HG02870 (cell line): ENCODE measurements at regions not wholly inside any gene's neighbourhood (a gene's known extent, or its start where the extent isn't known, plus 50 kb on each side); places are given as distances from the start of the nearest gene placed in this dataset.
"Not testable (repeated sequence)": the region's sequence is repeated elsewhere in the genome, so short reads cannot be mapped to it uniquely, and the experiment has no call there.

Experiments
- ATAC-seq: cut with Tn5 transposase; IDR thresholded peaks from one replicate; pipeline ENCODE4 v1.9.1; 2021; ENCODE audit warnings: mild to moderate bottlenecking, moderate library complexity; ENCODE audit not compliant: unreplicated experiment

- ATAC-seq, result no peak
Measured at GRCh38 chr16:86335266-86336172, 174.8 kb upstream of the FOXF1 start.

- no peak for ATAC-seq
Measured at GRCh38 chr16:86337138-86337537, 173.2 kb upstream of the FOXF1 start.

GRCh38 chr16:86337581-86338402 lies 172.5 kb upstream of the FOXF1 start:
- no peak for ATAC-seq

- ATAC-seq, result no peak
Measured at GRCh38 chr16:86338403-86339115, 171.8 kb upstream of the FOXF1 start.

GRCh38 chr16:86342161-86342834 lies 168.0 kb upstream of the FOXF1 start:
- no peak for ATAC-seq

- no peak for ATAC-seq
Measured at GRCh38 chr16:86343027-86343795, 167.1 kb upstream of the FOXF1 start.

GRCh38 chr16:86343796-86344585 lies 166.3 kb upstream of the FOXF1 start:
- no peak for ATAC-seq

- ATAC-seq, result no peak
Measured at GRCh38 chr16:86344586-86344871, 165.8 kb upstream of the FOXF1 start.

GRCh38 chr16:86344881-86345280 lies 165.4 kb upstream of the FOXF1 start:
- ATAC-seq, result no peak

- no peak for ATAC-seq
Measured at GRCh38 chr16:86345516-86345915, 164.8 kb upstream of the FOXF1 start.

GRCh38 chr16:86346034-86346433 lies 164.3 kb upstream of the FOXF1 start:
- ATAC-seq, result no peak

GRCh38 chr16:86347090-86347489 lies 163.2 kb upstream of the FOXF1 start:
- ATAC-seq, result no peak

GRCh38 chr16:86347916-86348555 lies 162.3 kb upstream of the FOXF1 start:
- no peak for ATAC-seq

- ATAC-seq, result no peak
Measured at GRCh38 chr16:86349338-86349900, 160.9 kb upstream of the FOXF1 start.

GRCh38 chr16:86350289-86350688 lies 160.0 kb upstream of the FOXF1 start:
- no peak for ATAC-seq

- no peak for ATAC-seq
Measured at GRCh38 chr16:86351041-86351784, 159.1 kb upstream of the FOXF1 start.

- not testable (repeated sequence) for ATAC-seq
Measured at GRCh38 chr16:86351785-86352139, 158.6 kb upstream of the FOXF1 start.

GRCh38 chr16:86353148-86353547 lies 157.2 kb upstream of the FOXF1 start:
- no peak for ATAC-seq
